ENCODE measurements at regions not wholly inside any gene's neighbourhood (a gene's known extent, or its start where the extent isn't known, plus 50 kb on each side); places are given as distances from the start of the nearest gene placed in this dataset.

- no peak for TF ChIP-seq CTCF (IDR thresholded peaks at IDR 0.05; ENCODE audit: low read depth, low read length, missing input control)
- TF ChIP-seq REST (IDR thresholded peaks at IDR 0.05): no peak
- TF ChIP-seq NR2F2 (IDR thresholded peaks at IDR 0.05): no peak
- no peak for TF ChIP-seq GABPA (IDR thresholded peaks at IDR 0.05 in 1 of 2, conservative IDR thresholded peaks at IDR 0.05 in 1 of 2)
- TF ChIP-seq TAF1 (conservative IDR thresholded peaks at IDR 0.05): no peak
- no peak for TF ChIP-seq FOXA2 (IDR thresholded peaks at IDR 0.05)
- no peak for TF ChIP-seq EGR1 (IDR thresholded peaks at IDR 0.05; ENCODE audit: low read depth in 2 of 2)
- TF ChIP-seq RAD21 (IDR thresholded peaks at IDR 0.05): no peak
- TF ChIP-seq RXRA (IDR thresholded peaks at IDR 0.05): no peak
- TF ChIP-seq MAX (IDR thresholded peaks at IDR 0.05): no peak
- TF ChIP-seq YY1 (IDR thresholded peaks at IDR 0.05): no peak
Observed at GRCh38 chr2:199015072-199015471, 442.7 kb downstream of the SATB2 start.

Data from liver (tissue), 3 donors.